H1 (cell line): ENCODE measurements at regions not wholly inside any gene's neighbourhood (a gene's known extent, or its start where the extent isn't known, plus 50 kb on each side); places are given as distances from the start of the nearest gene placed in this dataset.

Experiments
- CTCF ChIA-PET: fragments of 300-600 bp; sonication (Branson Sonifier 250); formaldehyde crosslinking; loops from one replicate; lab custom pipeline; 2021; ENCODE audit not compliant: partially characterized antibody; lab: Charles Lee
- POLR2A ChIA-PET: fragments of 300-600 bp; sonication (Branson Sonifier 250); formaldehyde crosslinking; loops from one replicate; lab custom pipeline; 2021; ENCODE audit warnings: inconsistent platforms; ENCODE audit not compliant: partially characterized antibody; lab: Charles Lee
- DNase-seq, 2 experiments: peaks; one replicate each; pipeline versions ENCODE4 v3.0.0 to v3.0.0-alpha.2; 2010 to 2022; ENCODE audit warnings: low spot score in 2 of 2, low read depth in 1 of 2, mixed read lengths in 1 of 2
- FAIRE-seq: peaks from 2 replicates; lab custom pipeline; 2011; peaks lifted over from hg19 to GRCh38; lab: Jason Lieb, UNC
- H2AFZ ChIP-seq: 2 replicates; pipeline ENCODE4 v1.8.1; 2012; ENCODE audit warnings: low read length, inconsistent platforms
- H2AK5ac ChIP-seq: 2 replicates; pipeline ENCODE4 v1.6.1; 2013; ENCODE audit warnings: low read depth, low read length
- H2BK120ac ChIP-seq: replicated peaks from 2 replicates; pipeline ENCODE3; 2013; ENCODE audit warnings: low read depth, low read length, inconsistent platforms
- H2BK12ac ChIP-seq: 2 replicates; pipeline ENCODE4 v1.6.1; 2013; ENCODE audit warnings: low read depth, low read length
- H2BK15ac ChIP-seq: 2 replicates; pipeline ENCODE4 v1.6.1; 2013; ENCODE audit warnings: low read length
- H2BK20ac ChIP-seq: 2 replicates; pipeline ENCODE4 v1.6.1; 2013; ENCODE audit warnings: low read length
- H2BK5ac ChIP-seq: 2 replicates; pipeline ENCODE4 v1.6.1; 2013; ENCODE audit warnings: low read depth, low read length
- H3K14ac ChIP-seq: 2 replicates; pipeline ENCODE4 v1.6.1; 2013; ENCODE audit warnings: inconsistent platforms; ENCODE audit not compliant: insufficient read length
- H3K18ac ChIP-seq: 2 replicates; pipeline ENCODE4 v1.6.1; 2013; ENCODE audit warnings: low read length; ENCODE audit errors: extremely low read depth
- H3K23ac ChIP-seq: 2 replicates; pipeline ENCODE4 v1.6.1; 2013; ENCODE audit warnings: inconsistent platforms; ENCODE audit not compliant: insufficient read length
- H3K23me2 ChIP-seq: 2 replicates; pipeline ENCODE4 v1.6.1; 2013; ENCODE audit warnings: low read depth, low read length
- H3K27ac ChIP-seq: 2 replicates; pipeline ENCODE4 v1.6.1; 2011; ENCODE audit warnings: low read depth, low read length, inconsistent platforms
- H3K27me3 ChIP-seq, 4 experiments: replicated peaks in 1 of 4; 1 replicate in 1 of 4; 2 replicates in 3 of 4; pipeline versions ENCODE4 v1.6.1 to v1.8.1; 2011 to 2013; ENCODE audit warnings: low read length in 3 of 4, mild to moderate bottlenecking in 3 of 4, inconsistent platforms in 2 of 4, mixed read lengths in 2 of 4, moderate library complexity in 1 of 4; ENCODE audit not compliant: control insufficient read depth in 3 of 4, insufficient read depth in 3 of 4; ENCODE audit errors: extremely low read depth in 1 of 4
- H3K36me3 ChIP-seq, 4 experiments: 2 replicates each; pipeline versions ENCODE4 v1.6.1 to v1.8.1; 2011 to 2013; ENCODE audit warnings: mild to moderate bottlenecking in 4 of 4, low read length in 3 of 4, moderate library complexity in 2 of 4, control low read depth in 1 of 4, inconsistent platforms in 1 of 4; ENCODE audit not compliant: insufficient read depth in 4 of 4, control insufficient read depth in 2 of 4
- H3K4ac ChIP-seq: replicated peaks from 2 replicates; pipeline ENCODE3; 2013; ENCODE audit warnings: low read length, low read depth, mixed read lengths, inconsistent platforms; ENCODE audit not compliant: insufficient read length
- H3K4me1 ChIP-seq, 4 experiments: replicated peaks in 1 of 4; 1 replicate in 1 of 4; 2 replicates in 3 of 4; pipeline versions ENCODE4 v1.6.1 to v1.8.1; 2011 to 2013; ENCODE audit warnings: low read length in 3 of 4, inconsistent platforms in 2 of 4, mixed read lengths in 1 of 4; ENCODE audit not compliant: insufficient read depth in 4 of 4, control insufficient read depth in 3 of 4
- H3K4me2 ChIP-seq, 2 experiments: 2 replicates each; pipeline versions ENCODE4 v1.6.1 to v1.8.1; 2011 to 2013; ENCODE audit warnings: low read depth in 2 of 2, low read length in 2 of 2, control low read depth in 1 of 2, inconsistent platforms in 1 of 2, mild to moderate bottlenecking in 1 of 2; ENCODE audit not compliant: insufficient read depth in 1 of 2
- H3K4me3 ChIP-seq, 4 experiments: fragments of 200-600, 300-600 bp in 1 of 4; sonication (generic), shearing (Covaris generic), sonication (Bioruptor Twin) in 1 of 4; 2 replicates each; pipeline versions ENCODE4 v1.5.1 to v1.8.1; 2011 to 2016; ENCODE audit warnings: low read length in 4 of 4, low read depth in 3 of 4, control low read depth in 2 of 4, inconsistent platforms in 2 of 4, mild to moderate bottlenecking in 2 of 4, mixed read lengths in 1 of 4, moderate library complexity in 1 of 4; ENCODE audit not compliant: insufficient read depth in 2 of 4; ENCODE audit errors: extremely low read depth in 1 of 4
- H3K56ac ChIP-seq: replicated peaks from 2 replicates; pipeline ENCODE3; 2013; ENCODE audit warnings: low read depth, mild to moderate bottlenecking, mixed read lengths, low read length, inconsistent platforms; ENCODE audit not compliant: insufficient read length
- H3K79me1 ChIP-seq: 2 replicates; pipeline ENCODE4 v1.6.1; 2013; ENCODE audit warnings: low read depth, low read length, control low read depth
- H3K79me2 ChIP-seq, 2 experiments: 2 replicates each; pipeline versions ENCODE4 v1.6.1 to v1.8.1; 2012 to 2013; ENCODE audit warnings: low read length in 2 of 2, mild to moderate bottlenecking in 2 of 2, inconsistent platforms in 1 of 2; ENCODE audit not compliant: insufficient read depth in 2 of 2, control insufficient read depth in 1 of 2
- H3K9ac ChIP-seq, 4 experiments: replicated peaks in 1 of 4; 1 replicate in 1 of 4; 2 replicates in 3 of 4; pipeline versions ENCODE4 v1.6.1 to v1.8.1; 2011 to 2013; ENCODE audit warnings: low read depth in 3 of 4, low read length in 3 of 4, control low read depth in 2 of 4, mild to moderate bottlenecking in 2 of 4, moderate library complexity in 2 of 4, inconsistent platforms in 1 of 4; ENCODE audit errors: extremely low read depth in 1 of 4
- H3K9me3 ChIP-seq, 2 experiments: 2 replicates each; pipeline versions ENCODE4 v1.6.1 to v1.8.1; 2012 to 2013; ENCODE audit warnings: mild to moderate bottlenecking in 2 of 2, moderate library complexity in 2 of 2, control low read depth in 1 of 2, inconsistent platforms in 1 of 2, low read depth in 1 of 2, low read length in 1 of 2, mixed read lengths in 1 of 2; ENCODE audit not compliant: insufficient read depth in 2 of 2
- H4K20me1 ChIP-seq, 2 experiments: replicated peaks in 1 of 2; 2 replicates each; pipeline versions ENCODE3 to v1.8.1; 2011 to 2013; ENCODE audit warnings: inconsistent platforms in 2 of 2, low read length in 2 of 2, mild to moderate bottlenecking in 1 of 2; ENCODE audit not compliant: insufficient read depth in 2 of 2, control insufficient read depth in 1 of 2
- H4K5ac ChIP-seq: 2 replicates; pipeline ENCODE4 v1.6.1; 2013; ENCODE audit warnings: low read length, low read depth, mixed read lengths, inconsistent platforms; ENCODE audit not compliant: insufficient read length
- H4K8ac ChIP-seq: 2 replicates; pipeline ENCODE4 v1.8.0; 2013; ENCODE audit warnings: mild to moderate bottlenecking, moderate library complexity, low read length, inconsistent platforms; ENCODE audit not compliant: insufficient read depth; ENCODE audit errors: extremely low read depth
- H4K91ac ChIP-seq: replicated peaks from 2 replicates; pipeline ENCODE3; 2013; ENCODE audit warnings: low read length, mixed read lengths, inconsistent platforms; ENCODE audit not compliant: insufficient read length
- BRCA1 ChIP-seq: IDR thresholded peaks from 2 replicates; pipeline ENCODE4 v1.6.1; 2012; ENCODE audit warnings: low read depth, low read length, improper control_type of control experiment
- CEBPB ChIP-seq: IDR thresholded peaks from 2 replicates; pipeline ENCODE4 v1.6.1; 2012; ENCODE audit warnings: low read depth, low read length
- EP300 ChIP-seq, 2 experiments: IDR thresholded peaks; 1 replicate in 1 of 2; 2 replicates in 1 of 2; pipeline ENCODE4 v1.6.1; 2011 to 2012; ENCODE audit warnings: low read depth in 2 of 2, low read length in 2 of 2, mild to moderate bottlenecking in 2 of 2, borderline replicate concordance in 1 of 2, inconsistent platforms in 1 of 2, moderate library complexity in 1 of 2
- KDM1A ChIP-seq: fragments of 200-600, 300-600 bp; sonication (generic); IDR thresholded peaks from 2 replicates; pipeline ENCODE4 v1.7.1; 2016; ENCODE audit warnings: mild to moderate bottlenecking, low read length, borderline replicate concordance
- SIX5 ChIP-seq: IDR thresholded peaks from 2 replicates; pipeline ENCODE4 v1.6.1; 2011; ENCODE audit warnings: mild to moderate bottlenecking, low read depth, low read length
- SP1 ChIP-seq: IDR thresholded peaks from 2 replicates; pipeline ENCODE4 v1.6.1; 2011; ENCODE audit warnings: low read depth, low read length
- SUZ12 ChIP-seq: fragments of 200-600 bp; sonication (generic); IDR thresholded peaks from 2 replicates; pipeline ENCODE4 v1.6.1; 2012; ENCODE audit warnings: mild to moderate bottlenecking, inconsistent platforms, low read length, moderate library complexity, mixed read lengths
- YY1 ChIP-seq: IDR thresholded peaks from 2 replicates; pipeline ENCODE4 v1.6.1; 2011; ENCODE audit warnings: low read depth, mild to moderate bottlenecking, low read length
- WGBS, 2 experiments: shearing (Covaris generic) in 1 of 2; methylation state at CpG; one replicate each; pipeline versions ENCODE4 v1.1.6 to v1.1.7; 2013 to 2015; ENCODE audit warnings: low lambda C conversion rate in 2 of 2, mixed read lengths in 2 of 2, inconsistent platforms in 1 of 2, low coverage in 1 of 2, missing lambda C conversion rate in 1 of 2; ENCODE audit not compliant: insufficient replicate concordance in 2 of 2, insufficient coverage in 1 of 2, insufficient read length in 1 of 2; ENCODE audit errors: extremely low coverage in 1 of 2, missing lambda C conversion rate in 1 of 2; 5-methylcytosine and 5-hydroxymethylcytosine counted together

GRCh38 chr15:81475926-81476325 lies 101.9 kb upstream of the TMC3 start:
- CTCF ChIA-PET, result no interaction called here
- Histone ChIP-seq H3K79me1 (no peaks in the 10 kb centered on the region), H2BK15ac (no peak overlapping the region), H3K18ac (no peak overlapping the region), H3K23me2 (no peaks in the 10 kb centered on the region), H4K8ac (no peak overlapping the region), H3K27me3 (no peaks in the 10 kb centered on the region), H2AFZ (no peak overlapping the region), H3K27ac (no peak overlapping the region), H2BK5ac (no peak overlapping the region), H3K14ac (no peak overlapping the region), H3K4me1 (peaks cover 0 to 3% (median 0%) of the 10 kb centered on the region in 4 experiments; a peak in 2 of 7 replicates), H3K56ac (no peak overlapping the region), H3K9ac (no peak overlapping the region), H4K20me1 (no peaks in the 10 kb centered on the region), H3K79me2 (no peaks in the 10 kb centered on the region), H3K23ac (no peak overlapping the region), H3K4me3 (no peak overlapping the region), H3K36me3 (no peaks in the 10 kb centered on the region), H3K9me3 (no peaks in the 10 kb centered on the region), H2AK5ac (no peak overlapping the region), H4K5ac (no peak overlapping the region), H2BK120ac (no peak overlapping the region), H4K91ac (no peak overlapping the region), H3K4ac (no peak overlapping the region), H2BK12ac (no peak overlapping the region), H2BK20ac (no peak overlapping the region), H3K4me2 (no peak overlapping the region)
- DNase-seq (no peak), FAIRE-seq (no peak)
- POLR2A ChIA-PET, result no interaction called here
- TF ChIP-seq YY1, result no peak
- TF ChIP-seq SUZ12, result no peak
- TF ChIP-seq EP300 (IDR thresholded peaks at IDR 0.05; ENCODE audit: borderline replicate concordance in 1 of 2, low read depth in 2 of 2, low read length in 2 of 2), result no peak
- no peak for TF ChIP-seq SP1
- no peak for TF ChIP-seq CEBPB
- TF ChIP-seq KDM1A, result no peak
- no peak for TF ChIP-seq SIX5
- no peak for TF ChIP-seq BRCA1
- 88% methylated on average over 1 of the region's 1 CpG; no CpG with 5 or more reads in 1 of the 2 experiments for WGBS, 2 experiments
